Spinal cord (tissue), 9 donors: ENCODE measurements at regions not wholly inside any gene's neighbourhood (a gene's known extent, or its start where the extent isn't known, plus 50 kb on each side); places are given as distances from the start of the nearest gene placed in this dataset.
A peak's percentile ranks its signal among the peaks of the same experiment; 100 is the strongest.
"Not testable (repeated sequence)": the region's sequence is repeated elsewhere in the genome, so short reads cannot be mapped to it uniquely, and the experiment has no call there.

ENCODE experiments used
- DNase-seq, 6 donors: peaks; one replicate each; pipeline versions ENCODE4 v3.0.0 to v3.0.0-alpha.2; 2013 to 2015; ENCODE audit warnings: low spot score in 6 of 6, low read depth in 4 of 6
- H3K27ac ChIP-seq: one replicate; pipeline ENCODE4 v1.5.1; 2013; ENCODE audit warnings: low read depth, low read length, control low read depth
- H3K27me3 ChIP-seq: one replicate; pipeline ENCODE4 v1.6.1; 2013; ENCODE audit warnings: low read length; ENCODE audit not compliant: control insufficient read depth, insufficient read depth
- H3K36me3 ChIP-seq: one replicate; pipeline ENCODE4 v1.6.1; 2013; ENCODE audit warnings: low read length; ENCODE audit not compliant: control insufficient read depth, insufficient read depth
- H3K4me1 ChIP-seq: one replicate; pipeline ENCODE4 v1.6.1; 2013; ENCODE audit warnings: low read length; ENCODE audit not compliant: control insufficient read depth, insufficient read depth
- H3K4me3 ChIP-seq: one replicate; pipeline ENCODE4 v1.5.1; 2013; ENCODE audit warnings: low read depth, low read length, control low read depth
- H3K9me3 ChIP-seq: one replicate; pipeline ENCODE4 v1.6.1; 2013; ENCODE audit warnings: low read length; ENCODE audit not compliant: control insufficient read depth, insufficient read depth
- WGBS: methylation state at CpG from one replicate; pipeline ENCODE4 v1.1.5; 2013; ENCODE audit warnings: missing lambda C conversion rate; ENCODE audit not compliant: insufficient coverage; 5-methylcytosine and 5-hydroxymethylcytosine counted together
- donor health status: healthy.

- not testable (repeated sequence) for H3K27ac ChIP-seq, H3K36me3 ChIP-seq, H3K27me3 ChIP-seq, H3K4me3 ChIP-seq, H3K9me3 ChIP-seq, DNase-seq
- peaks cover 62% of the 10 kb centered on the region for H3K4me1 ChIP-seq
- WGBS, result 96% methylated on average over 9 of the region's 13 CpGs
Observed at GRCh38 chr16:29289516-29290239, 116.8 kb downstream of the NPIPB11 start.

DNA sequence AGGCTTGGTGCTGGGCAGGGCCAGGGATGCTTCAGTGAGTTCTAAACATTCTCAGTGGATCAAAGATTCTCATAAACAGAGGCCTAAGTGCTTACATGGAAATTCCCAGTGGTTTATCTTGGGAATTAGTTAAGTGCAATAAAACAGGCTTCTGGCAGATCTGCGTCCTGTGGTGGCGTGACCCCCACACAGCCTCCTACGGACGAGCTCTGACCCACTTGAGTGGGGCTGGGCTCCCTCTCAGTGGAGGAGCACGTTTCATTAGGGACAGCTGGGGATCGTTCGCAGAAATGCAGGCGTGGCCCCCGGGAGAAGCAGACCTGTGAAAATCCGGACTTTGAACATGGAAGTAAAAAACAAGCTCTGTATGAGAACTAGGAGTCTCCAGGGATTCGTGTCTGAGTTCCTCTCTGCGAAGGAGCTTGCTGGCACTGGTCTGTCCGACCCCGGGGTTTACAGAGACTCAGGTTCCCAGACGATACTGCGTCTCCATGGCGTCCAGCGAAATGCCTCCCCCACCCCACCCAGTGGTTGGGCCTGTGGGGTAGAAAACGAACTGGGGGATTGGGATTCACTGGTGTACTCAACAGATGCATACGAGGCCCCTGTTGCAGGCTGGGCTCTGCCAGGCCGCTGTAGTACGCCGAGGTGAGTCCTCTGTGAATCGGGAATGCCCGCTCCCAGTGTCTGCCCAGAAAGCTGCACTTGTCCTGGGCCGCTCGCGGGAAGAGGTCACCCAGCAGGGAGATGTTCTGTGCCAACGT lies 117.6 kb downstream of the NPIPB11 start:
- WGBS, result 81% methylated on average over 19 of the region's 29 CpGs
- DNase-seq, H3K27me3 ChIP-seq, H3K4me3 ChIP-seq, H3K36me3 ChIP-seq, H3K9me3 ChIP-seq: not testable (repeated sequence)
- Histone ChIP-seq H3K27ac (peak overlapping the region; percentile 61), H3K4me1 (peaks cover 63% of the 10 kb centered on the region)

DNA sequence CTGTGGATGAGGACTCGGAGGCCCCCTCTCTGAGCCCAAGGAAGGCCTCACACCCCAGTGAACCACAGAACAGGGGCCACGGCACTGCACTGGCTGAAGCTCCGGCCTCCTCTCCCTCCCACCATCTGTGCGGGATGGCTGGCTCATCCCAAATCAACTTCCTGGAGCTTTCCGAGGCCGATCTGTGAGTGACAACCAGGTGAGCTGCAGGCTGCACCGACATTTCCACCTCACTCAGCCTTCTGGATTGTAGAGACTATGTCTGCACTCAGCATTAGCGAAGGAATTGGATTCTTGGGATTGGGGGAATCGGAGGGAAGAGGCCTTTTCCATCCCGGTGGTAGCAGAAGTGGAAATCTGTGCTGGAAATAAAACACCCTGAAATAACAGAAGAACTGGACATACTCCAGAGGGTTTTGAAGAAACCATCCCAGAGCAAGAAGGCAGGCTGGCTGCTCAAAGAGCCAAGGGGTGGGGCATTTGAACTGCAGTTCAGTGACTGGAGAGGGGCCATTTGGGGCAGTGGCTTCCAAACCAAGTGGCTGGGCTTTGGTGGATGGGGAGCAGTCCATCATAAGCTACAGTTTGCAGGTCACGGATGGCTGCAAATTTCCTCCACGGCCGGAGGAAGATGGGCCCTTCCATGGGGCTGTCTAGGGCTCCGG lies 118.5 kb downstream of the NPIPB11 start:
- Histone ChIP-seq H3K27ac (peak overlapping the region; percentile 61), H3K4me1 (peaks cover 58% of the 10 kb centered on the region)
- H3K9me3 ChIP-seq, H3K36me3 ChIP-seq, H3K4me3 ChIP-seq, H3K27me3 ChIP-seq, DNase-seq: not testable (repeated sequence)
- 75% methylated on average over 3 of the region's 14 CpGs for WGBS

GRCh38 chr16:29287246-29287645 lies 119.3 kb downstream of the NPIPB11 start:
- not testable (repeated sequence) for H3K27ac ChIP-seq, DNase-seq, H3K4me3 ChIP-seq, H3K36me3 ChIP-seq, H3K9me3 ChIP-seq, H3K27me3 ChIP-seq
- 76% methylated on average over 2 of the region's 5 CpGs for WGBS
- peaks cover 55% of the 10 kb centered on the region for H3K4me1 ChIP-seq

- not testable (repeated sequence) for H3K4me3 ChIP-seq, H3K9me3 ChIP-seq, DNase-seq, H3K27ac ChIP-seq, H3K36me3 ChIP-seq, H3K27me3 ChIP-seq
- H3K4me1 ChIP-seq, result peaks cover 51% of the 10 kb centered on the region
- 91% methylated on average over 14 of the region's 19 CpGs for WGBS
Observed at GRCh38 chr16:29286796-29287195, 119.7 kb downstream of the NPIPB11 start.

GRCh38 chr16:29286161-29286560 lies 120.3 kb downstream of the NPIPB11 start:
- not testable (repeated sequence) for H3K27ac ChIP-seq, H3K27me3 ChIP-seq, H3K4me3 ChIP-seq, H3K36me3 ChIP-seq, H3K9me3 ChIP-seq, DNase-seq
- peaks cover 45% of the 10 kb centered on the region for H3K4me1 ChIP-seq
- WGBS, result 85% methylated on average over 9 of the region's 15 CpGs

GRCh38 chr16:29285151-29285885 lies 121.2 kb downstream of the NPIPB11 start:
- 20% methylated on average over 14 of the region's 32 CpGs for WGBS
- peak overlapping the region; percentile 89 for H3K27ac ChIP-seq
- not testable (repeated sequence) for H3K27me3 ChIP-seq, H3K36me3 ChIP-seq, H3K9me3 ChIP-seq, H3K4me3 ChIP-seq
- peaks cover 37% of the 10 kb centered on the region for H3K4me1 ChIP-seq
- DNase-seq, result peak in 2 of 6 donors; percentile 51 to 60

DNA sequence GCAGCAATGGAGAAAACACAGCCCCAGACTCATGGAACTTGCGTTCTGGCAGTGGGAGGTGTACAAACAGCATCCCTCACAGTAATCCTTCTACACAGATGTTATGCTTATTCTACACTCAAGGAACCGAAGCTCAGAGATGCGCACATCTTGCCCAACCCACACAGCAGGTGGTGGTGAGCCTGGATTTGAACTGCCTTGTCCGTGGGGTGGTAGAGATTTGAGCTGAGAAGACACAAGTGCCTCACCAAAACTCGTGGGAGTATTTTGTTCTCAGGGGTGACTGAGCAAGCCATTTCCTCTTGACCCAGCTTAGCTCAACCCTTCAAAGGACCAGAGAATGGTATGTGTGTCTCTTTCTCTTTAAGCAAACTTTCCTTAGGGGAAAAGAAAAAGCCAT lies 121.8 kb downstream of the NPIPB11 start:
- peak overlapping the region; percentile 89 for H3K27ac ChIP-seq
- not testable (repeated sequence) for DNase-seq, H3K36me3 ChIP-seq, H3K9me3 ChIP-seq, H3K4me3 ChIP-seq, H3K27me3 ChIP-seq
- peaks cover 33% of the 10 kb centered on the region for H3K4me1 ChIP-seq
- 100% methylated on average over 1 of the region's 5 CpGs for WGBS

DNA sequence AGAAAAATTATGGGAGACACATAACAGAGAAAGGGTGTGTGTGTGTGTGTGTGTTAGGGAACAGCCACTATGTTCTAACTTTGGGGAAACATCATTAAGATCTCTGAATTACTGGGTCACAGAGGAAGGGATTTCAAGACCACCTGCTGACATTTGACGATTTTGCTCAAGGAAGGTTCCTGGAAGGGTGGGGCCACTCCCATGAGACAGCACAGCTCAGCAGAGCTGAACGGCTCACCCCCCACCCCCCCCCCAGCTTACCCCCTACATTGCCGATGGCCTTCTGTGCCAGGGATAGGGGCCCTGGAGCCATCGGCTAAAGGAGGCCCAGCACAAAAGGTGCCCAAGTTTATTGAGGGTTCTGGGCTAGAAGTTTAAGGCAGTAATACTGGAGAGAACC lies 122.4 kb downstream of the NPIPB11 start:
- H3K4me1 ChIP-seq, result peaks cover 27% of the 10 kb centered on the region

More for the DNA sequence above, 122.4 kb downstream of the NPIPB11 start:
- not testable (repeated sequence) for H3K4me3 ChIP-seq, H3K36me3 ChIP-seq, H3K9me3 ChIP-seq, H3K27me3 ChIP-seq, DNase-seq
- peak overlapping the region; percentile 89 for H3K27ac ChIP-seq
- no CpG with 5 or more reads among the region's 4 CpGs for WGBS
